ENCODE measurements at regions not wholly inside any gene's neighbourhood (a gene's known extent, or its start where the extent isn't known, plus 50 kb on each side); places are given as distances from the start of the nearest gene placed in this dataset.

GRCh38 chr12:75959060-75959459 lies 72.5 kb downstream of the PHLDA1 start:
- no peak overlapping the region for H3K27ac ChIP-seq
- peaks cover 1% of the 10 kb centered on the region for H3K4me1 ChIP-seq
- TF ChIP-seq CTCF (IDR thresholded peaks at IDR 0.05), result no peak
- no peak for TF ChIP-seq POLR2A (IDR thresholded peaks at IDR 0.05)
- H3K4me3 ChIP-seq, result no peak overlapping the region
- no peaks in the 10 kb centered on the region for H3K36me3 ChIP-seq
- no peaks in the 10 kb centered on the region for H3K27me3 ChIP-seq
- intact Hi-C loops (cut with DNase I), result no loop called here
- DNase-seq (ENCODE audit: extremely low spot score in 2 of 2), result no peak
- no peaks in the 10 kb centered on the region for H3K9me3 ChIP-seq

DNA sequence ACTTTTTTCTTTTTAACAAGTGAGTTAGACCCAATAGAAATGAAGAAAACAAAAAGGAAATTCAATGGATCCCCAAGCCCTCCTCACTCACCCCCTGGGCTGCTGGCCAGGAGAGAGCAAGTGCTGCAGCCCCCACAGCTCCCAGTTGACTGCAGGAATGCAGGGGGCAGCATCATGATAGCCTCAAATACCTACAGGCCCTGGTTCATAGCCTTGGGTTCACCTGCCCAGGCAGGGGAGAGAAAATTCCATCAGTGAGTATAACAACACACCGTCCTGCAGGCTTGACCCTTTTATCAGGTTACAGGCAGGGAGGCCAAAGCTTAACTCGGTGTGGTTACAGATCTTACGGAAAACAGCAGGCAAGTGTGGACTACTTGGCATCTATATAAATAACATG lies 76.3 kb downstream of the PHLDA1 start:
- no peak overlapping the region for H3K27ac ChIP-seq
- no peaks in the 10 kb centered on the region for H3K9me3 ChIP-seq
- no peak for DNase-seq (ENCODE audit: extremely low spot score in 2 of 2)
- H3K36me3 ChIP-seq, result no peaks in the 10 kb centered on the region
- intact Hi-C loops (cut with DNase I), result no loop called here
- H3K27me3 ChIP-seq, result no peaks in the 10 kb centered on the region
- no peak overlapping the region for H3K4me3 ChIP-seq
- TF ChIP-seq CTCF (IDR thresholded peaks at IDR 0.05), result no peak
- no peak for TF ChIP-seq POLR2AphosphoS5 (IDR thresholded peaks at IDR 0.05; ENCODE audit: insufficient read depth in 1 of 2, low read depth in 1 of 2)
- no peak for TF ChIP-seq POLR2A (IDR thresholded peaks at IDR 0.05)
- H3K4me1 ChIP-seq, result peaks cover 26% of the 10 kb centered on the region

DNA sequence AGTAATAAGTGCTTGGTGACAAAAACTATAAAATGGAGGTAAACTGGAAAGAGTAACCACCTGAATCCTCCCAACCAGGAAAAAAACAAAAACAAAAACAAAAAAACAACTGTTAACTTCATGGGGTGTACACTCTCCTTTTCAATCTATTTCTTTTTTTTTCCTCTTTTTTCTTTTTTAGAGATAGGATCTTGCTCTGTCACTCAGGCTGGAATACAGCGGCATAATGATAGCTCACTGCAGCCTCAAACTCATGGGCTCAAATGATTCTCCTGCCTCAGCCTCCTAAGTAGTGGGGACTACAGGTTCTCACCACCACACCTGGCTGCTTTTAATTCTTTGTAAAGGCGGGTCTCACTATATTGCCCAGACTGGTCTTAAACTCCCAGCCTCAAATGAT lies 76.8 kb downstream of the PHLDA1 start:
- intact Hi-C loops (cut with DNase I), result no loop called here
- no peaks in the 10 kb centered on the region for H3K9me3 ChIP-seq

GRCh38 chr12:75954041-75954440 lies 77.5 kb downstream of the PHLDA1 start:
- intact Hi-C loops (cut with DNase I), result no loop called here
- TF ChIP-seq CTCF (IDR thresholded peaks at IDR 0.05) (no peak), POLR2AphosphoS5 (IDR thresholded peaks at IDR 0.05; ENCODE audit: insufficient read depth in 1 of 2, low read depth in 1 of 2) (no peak), POLR2A (IDR thresholded peaks at IDR 0.05) (no peak)
- Histone ChIP-seq H3K36me3 (no peaks in the 10 kb centered on the region), H3K9me3 (no peaks in the 10 kb centered on the region), H3K27me3 (no peaks in the 10 kb centered on the region), H3K27ac (peak overlapping the region; percentile 22), H3K4me1 (peaks cover 26% of the 10 kb centered on the region), H3K4me3 (no peak overlapping the region)
- no peak for DNase-seq (ENCODE audit: extremely low spot score in 2 of 2)

More for the DNA sequence above, 76.8 kb downstream of the PHLDA1 start:
- no peak overlapping the region for H3K4me3 ChIP-seq
- no peak for DNase-seq (ENCODE audit: extremely low spot score in 2 of 2)
- H3K27me3 ChIP-seq, result no peaks in the 10 kb centered on the region
- peaks cover 26% of the 10 kb centered on the region for H3K4me1 ChIP-seq
- no peak overlapping the region for H3K27ac ChIP-seq
- no peak for TF ChIP-seq POLR2A (IDR thresholded peaks at IDR 0.05)
- no peak for TF ChIP-seq CTCF (IDR thresholded peaks at IDR 0.05)
- no peak for TF ChIP-seq POLR2AphosphoS5 (IDR thresholded peaks at IDR 0.05; ENCODE audit: insufficient read depth in 1 of 2, low read depth in 1 of 2)
- no peaks in the 10 kb centered on the region for H3K36me3 ChIP-seq

GRCh38 chr12:75953312-75953906 lies 78.2 kb downstream of the PHLDA1 start:
- intact Hi-C loops (cut with DNase I), result no loop called here
- no peaks in the 10 kb centered on the region for H3K27me3 ChIP-seq
- no peak for DNase-seq (ENCODE audit: extremely low spot score in 2 of 2)
- H3K27ac ChIP-seq, result peak overlapping the region; percentile 22
- H3K4me1 ChIP-seq, result peaks cover 26% of the 10 kb centered on the region
- TF ChIP-seq POLR2AphosphoS5 (IDR thresholded peaks at IDR 0.05; ENCODE audit: insufficient read depth in 1 of 2, low read depth in 1 of 2), result no peak
- H3K4me3 ChIP-seq, result no peak overlapping the region
- no peaks in the 10 kb centered on the region for H3K36me3 ChIP-seq
- H3K9me3 ChIP-seq, result no peaks in the 10 kb centered on the region

All from vagina (tissue), 2 donors.